ENCODE measurements at regions not wholly inside any gene's neighbourhood (a gene's known extent, or its start where the extent isn't known, plus 50 kb on each side); places are given as distances from the start of the nearest gene placed in this dataset.

- Histone ChIP-seq H3K36me3 (no peaks in the 10 kb centered on the region), H3K4me1 (ENCODE audit: insufficient read depth) (no peaks in the 10 kb centered on the region), H3K4me3 (no peak overlapping the region), H3K27me3 (no peaks in the 10 kb centered on the region), H3K9me3 (no peaks in the 10 kb centered on the region), H3K27ac (no peak overlapping the region)
- no peak for DNase-seq
- 81 to 84% (median 83%) methylated on average over 5 of the region's 5 CpGs for WGBS, 3 donors
- TF ChIP-seq POLR2A (IDR thresholded peaks at IDR 0.05) (no peak), EP300 (IDR thresholded peaks at IDR 0.05) (no peak)
- TF ChIP-seq, protein P1, sequence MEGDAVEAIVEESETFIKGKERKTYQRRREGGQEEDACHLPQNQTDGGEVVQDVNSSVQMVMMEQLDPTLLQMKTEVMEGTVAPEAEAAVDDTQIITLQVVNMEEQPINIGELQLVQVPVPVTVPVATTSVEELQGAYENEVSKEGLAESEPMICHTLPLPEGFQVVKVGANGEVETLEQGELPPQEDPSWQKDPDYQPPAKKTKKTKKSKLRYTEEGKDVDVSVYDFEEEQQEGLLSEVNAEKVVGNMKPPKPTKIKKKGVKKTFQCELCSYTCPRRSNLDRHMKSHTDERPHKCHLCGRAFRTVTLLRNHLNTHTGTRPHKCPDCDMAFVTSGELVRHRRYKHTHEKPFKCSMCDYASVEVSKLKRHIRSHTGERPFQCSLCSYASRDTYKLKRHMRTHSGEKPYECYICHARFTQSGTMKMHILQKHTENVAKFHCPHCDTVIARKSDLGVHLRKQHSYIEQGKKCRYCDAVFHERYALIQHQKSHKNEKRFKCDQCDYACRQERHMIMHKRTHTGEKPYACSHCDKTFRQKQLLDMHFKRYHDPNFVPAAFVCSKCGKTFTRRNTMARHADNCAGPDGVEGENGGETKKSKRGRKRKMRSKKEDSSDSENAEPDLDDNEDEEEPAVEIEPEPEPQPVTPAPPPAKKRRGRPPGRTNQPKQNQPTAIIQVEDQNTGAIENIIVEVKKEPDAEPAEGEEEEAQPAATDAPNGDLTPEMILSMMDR (IDR thresholded peaks at IDR 0.05): no peak
- intact Hi-C loops (cut with DNase I): no loop called here
These were observed 418.8 kb downstream of the PTPRU start for GRCh38 chr1:29655145-29655544.

- intact Hi-C loops (cut with DNase I): no loop called here
- Histone ChIP-seq H3K4me3 (no peak overlapping the region), H3K27me3 (no peaks in the 10 kb centered on the region), H3K9me3 (no peaks in the 10 kb centered on the region), H3K4me1 (ENCODE audit: insufficient read depth) (no peaks in the 10 kb centered on the region), H3K36me3 (no peaks in the 10 kb centered on the region), H3K27ac (no peak overlapping the region)
- WGBS, 3 donors: 69 to 75% (median 71%) methylated on average over 3 of the region's 3 CpGs
- no peak for DNase-seq
- no peak for TF ChIP-seq POLR2A (IDR thresholded peaks at IDR 0.05)
- TF ChIP-seq EP300 (IDR thresholded peaks at IDR 0.05): no peak
- TF ChIP-seq, protein P1 (IDR thresholded peaks at IDR 0.05): no peak
These were observed 417.6 kb downstream of the PTPRU start for GRCh38 chr1:29653886-29654450.

GRCh38 chr1:29653034-29653810 lies 416.9 kb downstream of the PTPRU start:
- H3K36me3 ChIP-seq: no peaks in the 10 kb centered on the region
- intact Hi-C loops (cut with DNase I): no loop called here
- WGBS, 3 donors: 66 to 73% (median 69%) methylated on average over 5 of the region's 5 CpGs
- no peak for DNase-seq
- no peak overlapping the region for H3K4me3 ChIP-seq
- H3K4me1 ChIP-seq (ENCODE audit: insufficient read depth): no peaks in the 10 kb centered on the region
- no peak for TF ChIP-seq POLR2A (IDR thresholded peaks at IDR 0.05)
- no peak for TF ChIP-seq EP300 (IDR thresholded peaks at IDR 0.05)
- TF ChIP-seq, protein P1 (IDR thresholded peaks at IDR 0.05): no peak
- H3K9me3 ChIP-seq: no peaks in the 10 kb centered on the region
- H3K27ac ChIP-seq: no peak overlapping the region
- H3K27me3 ChIP-seq: no peaks in the 10 kb centered on the region

DNA sequence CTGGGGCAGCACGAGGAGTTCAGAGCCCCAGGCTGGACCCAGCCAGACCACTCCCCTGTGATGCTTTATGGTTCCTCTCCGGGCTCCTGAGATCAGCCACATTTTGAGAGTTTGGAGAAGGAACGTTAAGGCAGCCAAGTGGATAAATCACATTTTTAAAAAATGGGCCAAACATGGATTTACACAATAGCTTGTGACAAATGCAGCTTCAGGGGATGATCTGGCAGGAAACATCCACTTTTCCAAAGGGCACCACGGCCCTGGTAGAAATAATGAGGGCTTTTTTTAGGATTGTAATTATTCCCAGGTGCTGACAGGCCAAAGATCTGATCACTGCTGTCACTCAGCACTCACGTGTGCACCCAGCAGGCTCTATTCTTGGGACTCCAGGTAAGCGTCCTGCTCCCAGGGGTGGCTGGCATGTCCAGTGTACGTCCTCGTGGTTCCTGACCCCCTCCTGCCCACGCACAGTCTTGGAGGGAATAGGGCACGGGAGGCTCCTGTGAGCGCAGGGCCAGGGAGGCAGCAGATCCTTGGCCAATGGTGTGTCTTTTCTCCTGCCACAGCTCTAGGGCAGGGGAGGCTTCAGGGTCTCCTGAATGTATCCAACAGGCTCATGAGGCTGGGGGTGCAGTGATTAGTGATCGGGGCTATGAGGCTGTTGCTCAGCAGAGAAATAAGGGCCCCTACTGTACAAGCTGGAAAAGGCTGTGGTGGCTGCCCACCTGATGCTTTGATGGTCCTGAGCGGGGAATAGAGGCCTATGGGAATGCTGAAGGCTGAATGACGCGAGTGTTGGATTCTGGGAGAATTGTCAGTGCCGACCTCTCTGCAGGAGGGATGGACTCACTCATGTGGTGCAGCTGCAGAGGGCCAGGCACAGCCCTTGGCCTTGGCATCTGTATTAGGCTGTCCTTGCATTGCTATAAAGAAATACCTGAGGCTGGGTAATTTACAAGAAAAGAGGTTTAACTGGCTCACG lies 415.7 kb downstream of the PTPRU start:
- no peak overlapping the region for H3K27ac ChIP-seq
- no peak overlapping the region for H3K4me3 ChIP-seq
- intact Hi-C loops (cut with DNase I): no loop called here
- WGBS, 3 donors: 61 to 66% (median 63%) methylated on average over 17 of the region's 17 CpGs
- TF ChIP-seq, protein P1 (IDR thresholded peaks at IDR 0.05): no peak
- no peak for TF ChIP-seq POLR2A (IDR thresholded peaks at IDR 0.05)
- no peak for TF ChIP-seq EP300 (IDR thresholded peaks at IDR 0.05)
- no peaks in the 10 kb centered on the region for H3K9me3 ChIP-seq
- DNase-seq: no peak
- no peaks in the 10 kb centered on the region for H3K36me3 ChIP-seq
- no peaks in the 10 kb centered on the region for H3K27me3 ChIP-seq
- no peaks in the 10 kb centered on the region for H3K4me1 ChIP-seq (ENCODE audit: insufficient read depth)

All from ovary (tissue), 7 donors.